NT2/D1 (cell line): ENCODE measurements at regions not wholly inside any gene's neighbourhood (a gene's known extent, or its start where the extent isn't known, plus 50 kb on each side); places are given as distances from the start of the nearest gene placed in this dataset.

Experiments
- SUZ12 ChIP-seq: IDR thresholded peaks from 2 replicates; pipeline ENCODE4 v1.6.1; 2011; ENCODE audit not compliant: insufficient read length, insufficient read depth; ENCODE audit errors: extremely low read depth
- ZNF274 ChIP-seq: IDR thresholded peaks from 2 replicates; pipeline ENCODE4 v1.6.1; 2011; ENCODE audit warnings: mild to moderate bottlenecking, low read depth, low read length

- TF ChIP-seq ZNF274 (no peak), SUZ12 (no peak)
Observed at GRCh38 chr15:55112706-55113105, 84.0 kb downstream of the RSL24D1 start.
